HG02571 (cell line): ENCODE measurements at regions not wholly inside any gene's neighbourhood (a gene's known extent, or its start where the extent isn't known, plus 50 kb on each side); places are given as distances from the start of the nearest gene placed in this dataset.
"Not testable (repeated sequence)": the region's sequence is repeated elsewhere in the genome, so short reads cannot be mapped to it uniquely, and the experiment has no call there.

Experiments used
- ATAC-seq: cut with Tn5 transposase; IDR thresholded peaks from one replicate; pipeline ENCODE4 v1.9.1; 2021; ENCODE audit warnings: mild to moderate bottlenecking, moderate library complexity; ENCODE audit not compliant: unreplicated experiment

GRCh38 chr15:79738143-79738542 lies 158.7 kb downstream of the MTHFS start:
- ATAC-seq: no peak

- no peak for ATAC-seq
These were observed 156.3 kb downstream of the MTHFS start for GRCh38 chr15:79740561-79740960.

GRCh38 chr15:79743032-79743431 lies 153.8 kb downstream of the MTHFS start:
- ATAC-seq: no peak

- ATAC-seq: not testable (repeated sequence)
These were observed 152.3 kb downstream of the MTHFS start for GRCh38 chr15:79744485-79744884.

GRCh38 chr15:79756365-79756764 lies 140.4 kb downstream of the MTHFS start:
- ATAC-seq: no peak

GRCh38 chr15:79765081-79765480 lies 131.7 kb downstream of the MTHFS start:
- no peak for ATAC-seq

- no peak for ATAC-seq
These were observed 127.7 kb downstream of the MTHFS start for GRCh38 chr15:79769069-79769481.

- ATAC-seq: no peak
These were observed 126.7 kb downstream of the MTHFS start for GRCh38 chr15:79769933-79770759.

- no peak for ATAC-seq
These were observed 123.7 kb downstream of the MTHFS start for GRCh38 chr15:79773128-79773527.

- no peak for ATAC-seq
These were observed 121.0 kb downstream of the MTHFS start for GRCh38 chr15:79775821-79776220.

GRCh38 chr15:79777916-79778315 lies 118.9 kb downstream of the MTHFS start:
- ATAC-seq: no peak

GRCh38 chr15:79778378-79778990 lies 118.3 kb downstream of the MTHFS start:
- no peak for ATAC-seq

- no peak for ATAC-seq
These were observed 117.1 kb downstream of the MTHFS start for GRCh38 chr15:79779746-79780145.

- ATAC-seq: not testable (repeated sequence)
These were observed 114.5 kb downstream of the MTHFS start for GRCh38 chr15:79782307-79782706.
